ENCODE measurements at regions not wholly inside any gene's neighbourhood (a gene's known extent, or its start where the extent isn't known, plus 50 kb on each side); places are given as distances from the start of the nearest gene placed in this dataset.

- H3K4me3 ChIP-seq (ENCODE audit: low read depth, low read length) = no peak overlapping the region
- no peak for DNase-seq (ENCODE audit: low read depth)
Observed at GRCh38 chr10:130394832-130395231, 258.6 kb downstream of the GLRX3 start.

GRCh38 chr10:130395248-130395936 lies 259.2 kb downstream of the GLRX3 start:
- H3K4me3 ChIP-seq (ENCODE audit: low read depth, low read length) = no peak overlapping the region
- no peak for DNase-seq (ENCODE audit: low read depth)

- H3K4me3 ChIP-seq (ENCODE audit: low read depth, low read length) = no peak overlapping the region
- no peak for DNase-seq (ENCODE audit: low read depth)
Observed at GRCh38 chr10:130396044-130396443, 259.9 kb downstream of the GLRX3 start.

GRCh38 chr10:130398090-130398994 lies 262.2 kb downstream of the GLRX3 start:
- no peak overlapping the region for H3K4me3 ChIP-seq (ENCODE audit: low read depth, low read length)
- DNase-seq (ENCODE audit: low read depth) = no peak

- DNase-seq (ENCODE audit: low read depth) = no peak
- H3K4me3 ChIP-seq (ENCODE audit: low read depth, low read length) = no peak overlapping the region
Observed at GRCh38 chr10:130399425-130399950, 263.3 kb downstream of the GLRX3 start.

GRCh38 chr10:130400890-130401289 lies 264.7 kb downstream of the GLRX3 start:
- no peak for DNase-seq (ENCODE audit: low read depth)
- H3K4me3 ChIP-seq (ENCODE audit: low read depth, low read length) = no peak overlapping the region

GRCh38 chr10:130401860-130402765 lies 265.9 kb downstream of the GLRX3 start:
- H3K4me3 ChIP-seq (ENCODE audit: low read depth, low read length) = no peak overlapping the region
- DNase-seq (ENCODE audit: low read depth) = no peak

GRCh38 chr10:130403153-130404075 lies 267.2 kb downstream of the GLRX3 start:
- no peak for DNase-seq (ENCODE audit: low read depth)
- H3K4me3 ChIP-seq (ENCODE audit: low read depth, low read length) = no peak overlapping the region

- no peak for DNase-seq (ENCODE audit: low read depth)
- H3K4me3 ChIP-seq (ENCODE audit: low read depth, low read length) = no peak overlapping the region
Observed at GRCh38 chr10:130404476-130405055, 268.4 kb downstream of the GLRX3 start.

- H3K4me3 ChIP-seq (ENCODE audit: low read depth, low read length) = no peak overlapping the region
- no peak for DNase-seq (ENCODE audit: low read depth)
Observed at GRCh38 chr10:130407052-130407451, 270.9 kb downstream of the GLRX3 start.

GRCh38 chr10:130409331-130409730 lies 273.1 kb downstream of the GLRX3 start:
- H3K4me3 ChIP-seq (ENCODE audit: low read depth, low read length) = no peak overlapping the region
- DNase-seq (ENCODE audit: low read depth) = no peak

GRCh38 chr10:130409931-130410330 lies 273.7 kb downstream of the GLRX3 start:
- H3K4me3 ChIP-seq (ENCODE audit: low read depth, low read length) = no peak overlapping the region
- DNase-seq (ENCODE audit: low read depth) = no peak

GRCh38 chr10:130411496-130412085 lies 275.4 kb downstream of the GLRX3 start:
- no peak for DNase-seq (ENCODE audit: low read depth)
- no peak overlapping the region for H3K4me3 ChIP-seq (ENCODE audit: low read depth, low read length)

GRCh38 chr10:130412317-130412716 lies 276.1 kb downstream of the GLRX3 start:
- no peak overlapping the region for H3K4me3 ChIP-seq (ENCODE audit: low read depth, low read length)
- no peak for DNase-seq (ENCODE audit: low read depth)

GRCh38 chr10:130416334-130417150 lies 280.4 kb downstream of the GLRX3 start:
- DNase-seq (ENCODE audit: low read depth) = no peak
- no peak overlapping the region for H3K4me3 ChIP-seq (ENCODE audit: low read depth, low read length)

GRCh38 chr10:130418731-130419130 lies 282.5 kb downstream of the GLRX3 start:
- H3K4me3 ChIP-seq (ENCODE audit: low read depth, low read length) = no peak overlapping the region
- no peak for DNase-seq (ENCODE audit: low read depth)

- H3K4me3 ChIP-seq (ENCODE audit: low read depth, low read length) = no peak overlapping the region
- DNase-seq (ENCODE audit: low read depth) = no peak
Observed at GRCh38 chr10:130421909-130422308, 285.7 kb downstream of the GLRX3 start.

Measured in skeletal muscle cell (primary cell).